ENCODE measurements at regions not wholly inside any gene's neighbourhood (a gene's known extent, or its start where the extent isn't known, plus 50 kb on each side); places are given as distances from the start of the nearest gene placed in this dataset.

GRCh38 chr6:156658966-156659821 is 118.0 kb upstream of the ARID1B start:
- TF ChIP-seq PBX3 (IDR thresholded peaks at IDR 0.05): no peak
- TF ChIP-seq CTCF (IDR thresholded peaks at IDR 0.05): no peak
- TF ChIP-seq MAX (IDR thresholded peaks at IDR 0.05): no peak
- TF ChIP-seq NPAS2 (CRISPR knock-in tag; IDR thresholded peaks at IDR 0.05; ENCODE audit: borderline replicate concordance): no peak
- TF ChIP-seq HOXA7 (CRISPR knock-in tag; IDR thresholded peaks at IDR 0.05): no peak
- no peak for TF ChIP-seq MYC (IDR thresholded peaks at IDR 0.05; ENCODE audit: borderline replicate concordance, low read length)
- TF ChIP-seq POLR2A (IDR thresholded peaks at IDR 0.05; ENCODE audit: low read length): no peak
- TF ChIP-seq E2F6 (IDR thresholded peaks at IDR 0.05; ENCODE audit: borderline replicate concordance, low read depth): no peak
- TF ChIP-seq ZFP36 (IDR thresholded peaks at IDR 0.05; ENCODE audit: borderline replicate concordance, partially characterized antibody): no peak
- no peak for TF ChIP-seq HMGXB4 (CRISPR knock-in tag; IDR thresholded peaks at IDR 0.05; ENCODE audit: borderline replicate concordance)
- no peak for TF ChIP-seq CBX8 (IDR thresholded peaks at IDR 0.05)

All from A549 (cell line).